CD8-positive, alpha-beta memory T cell (primary cell): ENCODE measurements at regions not wholly inside any gene's neighbourhood (a gene's known extent, or its start where the extent isn't known, plus 50 kb on each side); places are given as distances from the start of the nearest gene placed in this dataset.
"Not testable (repeated sequence)": the region's sequence is repeated elsewhere in the genome, so short reads cannot be mapped to it uniquely, and the experiment has no call there.

ENCODE experiments used
- CTCF ChIA-PET: fragments of 350-600 bp; sonication (Branson Sonifier 250); formaldehyde crosslinking; loops from one replicate; lab custom pipeline; 2021; ENCODE audit warnings: antibody characterized with exemption; lab: Charles Lee
- POLR2A ChIA-PET: fragments of 350-600 bp; sonication (Branson Sonifier 250); formaldehyde crosslinking; loops from one replicate; lab custom pipeline; 2021; ENCODE audit warnings: antibody characterized with exemption; lab: Charles Lee
- DNase-seq, 5 donors: peaks; one replicate each; pipeline versions ENCODE4 v3.0.0 to v3.0.0-alpha.2; 2020 to 2022; ENCODE audit warnings: mixed read lengths in 1 of 5
- H3K27ac ChIP-seq: one replicate; pipeline ENCODE4 v1.7.0; 2013; ENCODE audit warnings: low read depth, mild to moderate bottlenecking, low read length, moderate library complexity
- H3K27me3 ChIP-seq: 2 replicates; pipeline ENCODE4 v1.7.0; 2013; ENCODE audit warnings: low read length, mild to moderate bottlenecking; ENCODE audit not compliant: insufficient read depth, poor library complexity, severe bottlenecking
- H3K36me3 ChIP-seq: 2 replicates; pipeline ENCODE4 v1.7.0; 2013; ENCODE audit warnings: mild to moderate bottlenecking, low read length, moderate library complexity; ENCODE audit not compliant: insufficient read depth
- H3K4me1 ChIP-seq: 2 replicates; pipeline ENCODE4 v1.7.0; 2013; ENCODE audit warnings: mild to moderate bottlenecking, low read length, moderate library complexity; ENCODE audit not compliant: insufficient read depth
- H3K4me3 ChIP-seq: 2 replicates; pipeline ENCODE4 v1.7.0; 2013; ENCODE audit warnings: mild to moderate bottlenecking, low read length
- H3K9me3 ChIP-seq: 2 replicates; pipeline ENCODE4 v1.7.0; 2013; ENCODE audit warnings: mild to moderate bottlenecking, low read length
- H3K27ac Mint-ChIP-seq, 8 donors: one replicate each; pipeline ENCODE4 v1.8.0; 2020 to 2021; ENCODE audit warnings: mixed read lengths in 8 of 8, mild to moderate bottlenecking in 6 of 8, inconsistent platforms in 3 of 8, moderate library complexity in 3 of 8
- H3K27me3 Mint-ChIP-seq, 2 donors: one replicate each; pipeline ENCODE4 v1.8.0; 2020 to 2021; ENCODE audit warnings: mixed read lengths in 2 of 2, mild to moderate bottlenecking in 1 of 2, moderate library complexity in 1 of 2
- H3K36me3 Mint-ChIP-seq, 3 donors: one replicate each; pipeline ENCODE4 v1.8.0; 2020 to 2021; ENCODE audit warnings: mixed read lengths in 3 of 3, inconsistent platforms in 1 of 3, mild to moderate bottlenecking in 1 of 3
- H3K4me1 Mint-ChIP-seq, 3 donors: one replicate each; pipeline ENCODE4 v1.8.0; 2020 to 2021; ENCODE audit warnings: mixed read lengths in 3 of 3, inconsistent platforms in 1 of 3, mild to moderate bottlenecking in 1 of 3
- H3K4me3 Mint-ChIP-seq, 7 donors: one replicate each; pipeline ENCODE4 v1.8.0; 2020 to 2021; ENCODE audit warnings: mixed read lengths in 7 of 7, mild to moderate bottlenecking in 6 of 7, moderate library complexity in 4 of 7, inconsistent platforms in 2 of 7
- H3K9me3 Mint-ChIP-seq, 5 donors: one replicate each; pipeline ENCODE4 v1.8.0; 2020 to 2022; ENCODE audit warnings: mixed read lengths in 5 of 5, mild to moderate bottlenecking in 3 of 5, moderate library complexity in 2 of 5, inconsistent platforms in 1 of 5

GRCh38 chr7:114269714-114270113 lies 144.9 kb upstream of the FOXP2 start:
- no peaks in the 10 kb centered on the region for H3K9me3 ChIP-seq
- no peak for DNase-seq
- no peaks in the 10 kb centered on the region for H3K4me1 ChIP-seq
- no peaks in the 10 kb centered on the region for H3K27me3 ChIP-seq
- Mint-ChIP-seq H3K4me1 (no peaks in the 10 kb centered on the region), H3K4me3 (no peak overlapping the region), H3K9me3 (no peaks in the 10 kb centered on the region), H3K27me3 (no peaks in the 10 kb centered on the region), H3K36me3 (no peaks in the 10 kb centered on the region), H3K27ac (peak overlapping the region in 1 of 8 donors; percentile 26)
- CTCF ChIA-PET: no interaction called here
- no peak overlapping the region for H3K27ac ChIP-seq
- H3K36me3 ChIP-seq: no peaks in the 10 kb centered on the region
- POLR2A ChIA-PET: no interaction called here
- H3K4me3 ChIP-seq: no peak overlapping the region

- not testable (repeated sequence) for H3K36me3 Mint-ChIP-seq
These were observed 147.1 kb upstream of the FOXP2 start for GRCh38 chr7:114267550-114267949.

DNA sequence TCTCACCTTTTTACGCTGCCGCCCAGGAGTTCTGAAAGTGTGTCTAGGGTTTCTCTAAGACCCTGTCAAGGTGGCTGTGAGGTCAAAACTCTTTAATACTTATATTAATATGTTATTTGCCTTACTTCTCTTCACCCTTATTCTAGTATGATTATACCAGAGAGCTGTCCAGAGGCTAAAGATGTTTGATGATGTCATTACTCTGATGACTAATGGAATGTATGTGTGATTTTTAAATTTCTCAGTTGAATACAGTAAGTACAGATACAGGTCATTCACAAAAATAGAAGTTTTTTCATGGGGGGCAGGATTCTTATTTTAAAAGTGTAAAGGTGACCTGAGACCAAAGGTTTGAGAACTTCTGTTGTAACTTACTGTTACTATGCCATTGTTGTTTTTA lies 150.6 kb upstream of the FOXP2 start:
- Histone ChIP-seq H3K27ac (no peak overlapping the region), H3K27me3 (no peaks in the 10 kb centered on the region), H3K4me3 (no peak overlapping the region), H3K9me3 (no peaks in the 10 kb centered on the region), H3K36me3 (no peaks in the 10 kb centered on the region), H3K4me1 (no peaks in the 10 kb centered on the region)
- H3K36me3 Mint-ChIP-seq: no peaks in the 10 kb centered on the region
- no peak for DNase-seq
- H3K27me3 Mint-ChIP-seq: peaks cover 0 to 2% of the 10 kb centered on the region in 2 donors
- CTCF ChIA-PET: no interaction called here
- no peaks in the 10 kb centered on the region for H3K9me3 Mint-ChIP-seq
- no peak overlapping the region for H3K4me3 Mint-ChIP-seq
- H3K27ac Mint-ChIP-seq: no peak overlapping the region
- POLR2A ChIA-PET: no interaction called here
- no peaks in the 10 kb centered on the region for H3K4me1 Mint-ChIP-seq

More at GRCh38 chr7:114267550-114267949, 147.1 kb upstream of the FOXP2 start:
- H3K36me3 ChIP-seq, H3K4me3 Mint-ChIP-seq, H3K9me3 Mint-ChIP-seq, H3K27me3 Mint-ChIP-seq, DNase-seq, POLR2A ChIA-PET, H3K4me1 ChIP-seq, H3K9me3 ChIP-seq, CTCF ChIA-PET, H3K27ac Mint-ChIP-seq, H3K27me3 ChIP-seq, H3K27ac ChIP-seq, H3K4me1 Mint-ChIP-seq, H3K4me3 ChIP-seq: not testable (repeated sequence)

GRCh38 chr7:114263219-114263618 lies 151.4 kb upstream of the FOXP2 start:
- Histone ChIP-seq H3K4me1 (no peaks in the 10 kb centered on the region), H3K27me3 (no peaks in the 10 kb centered on the region), H3K9me3 (no peaks in the 10 kb centered on the region), H3K4me3 (no peak overlapping the region), H3K36me3 (no peaks in the 10 kb centered on the region), H3K27ac (no peak overlapping the region)
- DNase-seq: no peak
- Mint-ChIP-seq H3K36me3 (no peaks in the 10 kb centered on the region), H3K4me1 (no peaks in the 10 kb centered on the region), H3K27me3 (peaks cover 0 to 2% of the 10 kb centered on the region in 2 donors), H3K4me3 (no peak overlapping the region), H3K27ac (no peak overlapping the region), H3K9me3 (no peaks in the 10 kb centered on the region)
- POLR2A ChIA-PET: no interaction called here
- CTCF ChIA-PET: no interaction called here

GRCh38 chr7:114255404-114255841 lies 159.2 kb upstream of the FOXP2 start:
- CTCF ChIA-PET: no interaction called here
- no peak for DNase-seq

GRCh38 chr7:114243646-114244045 lies 171.0 kb upstream of the FOXP2 start:
- no peak for DNase-seq
- CTCF ChIA-PET: no interaction called here
- H3K4me1 ChIP-seq: no peaks in the 10 kb centered on the region
- POLR2A ChIA-PET: no interaction called here
- H3K36me3 ChIP-seq: no peaks in the 10 kb centered on the region
- Mint-ChIP-seq H3K4me1 (no peaks in the 10 kb centered on the region), H3K4me3 (no peak overlapping the region), H3K27ac (no peak overlapping the region), H3K27me3 (no peaks in the 10 kb centered on the region), H3K36me3 (no peaks in the 10 kb centered on the region), H3K9me3 (peaks cover 0 to 3% (median 0%) of the 10 kb centered on the region in 5 donors)
- H3K27ac ChIP-seq: no peak overlapping the region
- H3K27me3 ChIP-seq: no peaks in the 10 kb centered on the region
- no peaks in the 10 kb centered on the region for H3K9me3 ChIP-seq
- no peak overlapping the region for H3K4me3 ChIP-seq

More at GRCh38 chr7:114255404-114255841, 159.2 kb upstream of the FOXP2 start:
- H3K4me3 ChIP-seq: no peak overlapping the region
- no peaks in the 10 kb centered on the region for H3K36me3 Mint-ChIP-seq
- no peak overlapping the region for H3K4me3 Mint-ChIP-seq
- no peaks in the 10 kb centered on the region for H3K4me1 Mint-ChIP-seq
- no peak overlapping the region for H3K27ac ChIP-seq
- H3K27me3 Mint-ChIP-seq: peaks cover 0 to 4% of the 10 kb centered on the region in 2 donors
- POLR2A ChIA-PET: no interaction called here
- no peak overlapping the region for H3K27ac Mint-ChIP-seq
- peaks cover 2 to 8% (median 2%) of the 10 kb centered on the region in 5 donors for H3K9me3 Mint-ChIP-seq
- H3K9me3 ChIP-seq: no peaks in the 10 kb centered on the region
- H3K36me3 ChIP-seq: no peaks in the 10 kb centered on the region
- no peaks in the 10 kb centered on the region for H3K27me3 ChIP-seq
- no peaks in the 10 kb centered on the region for H3K4me1 ChIP-seq

DNA sequence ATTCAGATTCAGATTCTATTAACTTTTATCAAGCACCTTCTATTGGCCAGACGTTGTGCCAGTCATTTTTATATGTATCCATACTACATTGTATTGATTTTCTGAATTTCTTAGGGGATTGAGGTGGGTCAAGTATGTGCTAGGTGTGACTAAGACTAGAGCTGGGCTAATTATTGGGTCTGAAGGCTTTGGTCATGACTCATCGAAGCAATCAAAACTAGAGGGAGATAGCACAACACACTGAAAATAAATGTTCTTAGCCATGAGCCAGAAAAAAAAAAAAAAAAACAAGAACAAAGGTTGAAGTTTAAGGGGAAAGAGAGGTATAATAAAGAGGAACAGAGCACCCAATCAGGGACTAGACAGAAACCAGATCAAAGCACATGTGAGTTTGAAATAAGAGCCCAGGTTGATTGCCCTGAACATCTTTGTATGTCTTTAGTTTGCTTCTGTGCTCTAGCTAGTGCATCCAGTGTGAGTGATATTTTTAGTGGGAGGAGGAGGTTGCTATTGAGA lies 171.6 kb upstream of the FOXP2 start:
- ChIA-PET CTCF (no interaction called here), POLR2A (no interaction called here)
- Histone ChIP-seq H3K27me3 (no peaks in the 10 kb centered on the region), H3K27ac (no peak overlapping the region), H3K4me3 (no peak overlapping the region), H3K9me3 (no peaks in the 10 kb centered on the region), H3K36me3 (no peaks in the 10 kb centered on the region), H3K4me1 (no peaks in the 10 kb centered on the region)
- no peak for DNase-seq
- H3K4me3 Mint-ChIP-seq: no peak overlapping the region
- no peaks in the 10 kb centered on the region for H3K4me1 Mint-ChIP-seq
- no peaks in the 10 kb centered on the region for H3K36me3 Mint-ChIP-seq
- no peaks in the 10 kb centered on the region for H3K27me3 Mint-ChIP-seq
- H3K9me3 Mint-ChIP-seq: peaks cover 0 to 3% (median 0%) of the 10 kb centered on the region in 5 donors
- H3K27ac Mint-ChIP-seq: no peak overlapping the region

- H3K27ac Mint-ChIP-seq: no peak overlapping the region
These were observed 185.4 kb upstream of the FOXP2 start for GRCh38 chr7:114229246-114229645.

More at GRCh38 chr7:114229246-114229645, 185.4 kb upstream of the FOXP2 start:
- H3K27me3 ChIP-seq: no peaks in the 10 kb centered on the region
- no peaks in the 10 kb centered on the region for H3K36me3 ChIP-seq
- no peak overlapping the region for H3K27ac ChIP-seq
- no peak for DNase-seq
- H3K4me1 ChIP-seq: no peaks in the 10 kb centered on the region
- ChIA-PET CTCF (no interaction called here), POLR2A (no interaction called here)
- Mint-ChIP-seq H3K4me1 (no peaks in the 10 kb centered on the region), H3K27me3 (peaks cover 0 to 3% of the 10 kb centered on the region in 2 donors), H3K4me3 (no peak overlapping the region), H3K9me3 (peaks cover 0 to 4% (median 0%) of the 10 kb centered on the region in 5 donors), H3K36me3 (no peaks in the 10 kb centered on the region)
- no peaks in the 10 kb centered on the region for H3K9me3 ChIP-seq
- no peak overlapping the region for H3K4me3 ChIP-seq
